K562 (cell line): ENCODE measurements at regions not wholly inside any gene's neighbourhood (a gene's known extent, or its start where the extent isn't known, plus 50 kb on each side); places are given as distances from the start of the nearest gene placed in this dataset.

Experiments
- ATAC-seq: fragments of 200-7000 bp; cut with Tn5 transposase; 3 replicates; pipeline ENCODE4 v1.9.1; 2020; ENCODE audit warnings: moderate library complexity
- BruUV-seq: library from RNA; stranded (reverse); fragments of 400-500 nt; replicated peaks from 2 replicates; lab custom pipeline; 2021; lab: Mats Ljungman, UMichigan
- CTCF ChIA-PET: fragments of 300-600 bp; formaldehyde crosslinking; extraction: SDS; loops from one replicate; lab custom pipeline; 2021; ENCODE audit warnings: low intra/inter-chr PET ratio; lab: Yijun Ruan, JAX
- POLR2A ChIA-PET: fragments of 300-600, 350-650 bp; sonication (Branson Sonifier 250); formaldehyde crosslinking; extraction: SDS; loops from one replicate; lab custom pipeline; 2021; ENCODE audit warnings: antibody characterized with exemption, inconsistent platforms; lab: Yijun Ruan, JAX
- DNase-seq, 4 experiments: peaks; one replicate each; pipeline versions ENCODE4 v3.0.0 to v3.0.0-alpha.2; 2011 to 2018; ENCODE audit warnings: low spot score in 3 of 4, mixed read lengths in 3 of 4; ENCODE audit errors: extremely low read depth in 1 of 4
- FAIRE-seq: peaks from 2 replicates; lab custom pipeline; 2011; peaks lifted over from hg19 to GRCh38; lab: Jason Lieb, UNC
- H2AFZ ChIP-seq: 2 replicates; pipeline ENCODE4 v1.6.0; 2011; ENCODE audit warnings: low read depth, low read length, control low read depth, inconsistent platforms
- H3K27ac ChIP-seq: fragments of 200-600 bp; 3 replicates; pipeline ENCODE4 v1.8.0; 2011; ENCODE audit warnings: low read depth, mild to moderate bottlenecking, control low read depth, inconsistent platforms, low read length, moderate library complexity, mixed read lengths; ENCODE audit errors: extremely low read depth
- H3K27me3 ChIP-seq, 2 experiments: fragments of 300-600 bp in 1 of 2; 2 replicates in 1 of 2; 3 replicates in 1 of 2; pipeline versions ENCODE4 v1.6.0 to v1.8.0; 2011; ENCODE audit warnings: inconsistent platforms in 2 of 2, low read length in 2 of 2, mild to moderate bottlenecking in 1 of 2, mixed read lengths in 1 of 2, moderate library complexity in 1 of 2; ENCODE audit not compliant: control insufficient read depth in 2 of 2, insufficient read depth in 2 of 2
- H3K36me3 ChIP-seq: fragments of 300-600 bp; 3 replicates; pipeline ENCODE4 v1.8.0; 2011; ENCODE audit warnings: mild to moderate bottlenecking, low read length, inconsistent platforms; ENCODE audit not compliant: control insufficient read depth, insufficient read depth
- H3K4me1 ChIP-seq, 2 experiments: fragments of 200-600 bp in 1 of 2; replicated peaks in 1 of 2; 2 replicates in 1 of 2; 3 replicates in 1 of 2; pipeline versions ENCODE4 v1.5.1 to v1.8.0; 2011; ENCODE audit warnings: inconsistent platforms in 2 of 2, low read length in 2 of 2, mild to moderate bottlenecking in 1 of 2, mixed read lengths in 1 of 2, moderate library complexity in 1 of 2; ENCODE audit not compliant: control insufficient read depth in 2 of 2, insufficient read depth in 2 of 2
- H3K4me2 ChIP-seq: 2 replicates; pipeline ENCODE4 v1.6.1; 2011; ENCODE audit warnings: low read length, control low read depth, inconsistent platforms, mixed read lengths; ENCODE audit not compliant: insufficient read depth
- H3K4me3 ChIP-seq: fragments of 200-600 bp; sonication (generic), shearing (Covaris generic); 2 replicates; pipeline ENCODE4 v1.5.1; 2016; ENCODE audit warnings: control low read depth, inconsistent platforms
- H3K79me2 ChIP-seq: fragments of 200-600 bp; 3 replicates; pipeline ENCODE4 v1.8.0; 2011; ENCODE audit warnings: low read length, inconsistent platforms; ENCODE audit not compliant: control insufficient read depth, insufficient read depth
- H3K9ac ChIP-seq, 2 experiments: 2 replicates each; pipeline versions ENCODE4 v1.6.0 to v1.6.1; 2011; ENCODE audit warnings: low read depth in 2 of 2, low read length in 2 of 2, control low read depth in 1 of 2, inconsistent platforms in 1 of 2, mild to moderate bottlenecking in 1 of 2, mixed read lengths in 1 of 2; ENCODE audit not compliant: insufficient read depth in 1 of 2
- H3K9me1 ChIP-seq: one replicate; pipeline ENCODE4 v1.6.0; 2011; ENCODE audit warnings: inconsistent platforms, mild to moderate bottlenecking, low read length, moderate library complexity; ENCODE audit not compliant: control insufficient read depth, insufficient read depth
- H3K9me3 ChIP-seq: replicated peaks from 2 replicates; pipeline ENCODE4 v1.5.1; 2011; ENCODE audit warnings: low read depth, low read length, inconsistent platforms; ENCODE audit not compliant: control insufficient read depth, insufficient read depth
- H4K20me1 ChIP-seq: replicated peaks from 2 replicates; pipeline ENCODE4 v1.6.1; 2011; ENCODE audit warnings: low read length, inconsistent platforms, mixed read lengths; ENCODE audit not compliant: control insufficient read depth, insufficient read depth
- WGBS: fragments of 100-300 bp; shearing (Covaris generic); methylation state at CpG from one replicate; pipeline ENCODE4 v1.1.6; 2016; ENCODE audit warnings: low coverage, mixed read lengths; ENCODE audit not compliant: insufficient coverage; ENCODE audit errors: missing lambda C conversion rate; 5-methylcytosine and 5-hydroxymethylcytosine counted together
- in situ Hi-C: fragments of 300-500 bp; cut with MboI; formaldehyde crosslinking; loops from 4 replicates; pipeline ENCODE4 v1.15.0; 2018; ENCODE audit warnings: inconsistent platforms, mixed read lengths
- intact Hi-C: fragments of 100-400 bp; cut with micrococcal nuclease; formaldehyde crosslinking; loops from 2 replicates; pipeline ENCODE4 v1.14.2; 2022
- TF ChIP-seq, protein P1 (sequence below): fragments of 200-800 bp; sonication (Bioruptor generic); IDR thresholded peaks from 2 replicates; pipeline ENCODE4 v1.6.1; 2016; ENCODE audit warnings: missing genetic modification characterization, missing compliant biosample characterization

DNA sequence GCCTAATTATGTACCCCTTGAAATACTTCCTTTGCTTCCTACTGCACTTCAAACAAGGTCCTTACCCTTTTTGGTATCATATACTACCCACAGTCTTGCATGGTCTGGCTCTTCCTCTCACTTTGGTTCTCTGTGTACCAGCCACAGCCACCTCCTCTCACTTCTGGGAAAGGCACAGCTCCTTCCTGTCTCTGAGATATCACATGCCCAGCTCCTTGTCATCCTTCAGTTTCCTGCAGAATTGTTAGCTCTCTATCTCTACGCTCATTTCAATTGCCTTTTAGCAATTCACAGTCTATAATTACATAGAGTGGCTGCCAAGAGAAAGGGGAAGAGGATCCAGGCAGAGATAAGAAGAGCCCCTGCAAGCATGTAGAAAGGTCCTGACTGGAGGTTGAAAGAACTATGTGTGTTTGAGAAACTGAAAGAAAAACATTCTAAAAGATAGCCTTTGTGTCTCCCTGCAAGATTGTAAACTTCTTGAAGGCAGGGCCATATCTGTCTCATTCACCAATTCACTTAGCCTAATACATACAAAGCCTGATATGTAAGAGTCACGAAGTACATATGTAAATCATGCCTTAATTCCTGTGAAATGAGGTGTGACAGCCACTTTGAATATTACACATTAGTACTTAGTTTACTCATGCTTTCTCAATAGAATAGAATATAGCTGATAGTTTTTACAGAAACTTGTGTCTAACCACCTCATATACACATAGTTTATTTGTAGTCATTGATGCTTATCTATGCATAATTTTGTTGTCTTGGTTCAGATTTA lies 933.1 kb downstream of the DIAPH3 start:
- no peaks in the 10 kb centered on the region for H3K36me3 ChIP-seq
- TF ChIP-seq, protein P1, sequence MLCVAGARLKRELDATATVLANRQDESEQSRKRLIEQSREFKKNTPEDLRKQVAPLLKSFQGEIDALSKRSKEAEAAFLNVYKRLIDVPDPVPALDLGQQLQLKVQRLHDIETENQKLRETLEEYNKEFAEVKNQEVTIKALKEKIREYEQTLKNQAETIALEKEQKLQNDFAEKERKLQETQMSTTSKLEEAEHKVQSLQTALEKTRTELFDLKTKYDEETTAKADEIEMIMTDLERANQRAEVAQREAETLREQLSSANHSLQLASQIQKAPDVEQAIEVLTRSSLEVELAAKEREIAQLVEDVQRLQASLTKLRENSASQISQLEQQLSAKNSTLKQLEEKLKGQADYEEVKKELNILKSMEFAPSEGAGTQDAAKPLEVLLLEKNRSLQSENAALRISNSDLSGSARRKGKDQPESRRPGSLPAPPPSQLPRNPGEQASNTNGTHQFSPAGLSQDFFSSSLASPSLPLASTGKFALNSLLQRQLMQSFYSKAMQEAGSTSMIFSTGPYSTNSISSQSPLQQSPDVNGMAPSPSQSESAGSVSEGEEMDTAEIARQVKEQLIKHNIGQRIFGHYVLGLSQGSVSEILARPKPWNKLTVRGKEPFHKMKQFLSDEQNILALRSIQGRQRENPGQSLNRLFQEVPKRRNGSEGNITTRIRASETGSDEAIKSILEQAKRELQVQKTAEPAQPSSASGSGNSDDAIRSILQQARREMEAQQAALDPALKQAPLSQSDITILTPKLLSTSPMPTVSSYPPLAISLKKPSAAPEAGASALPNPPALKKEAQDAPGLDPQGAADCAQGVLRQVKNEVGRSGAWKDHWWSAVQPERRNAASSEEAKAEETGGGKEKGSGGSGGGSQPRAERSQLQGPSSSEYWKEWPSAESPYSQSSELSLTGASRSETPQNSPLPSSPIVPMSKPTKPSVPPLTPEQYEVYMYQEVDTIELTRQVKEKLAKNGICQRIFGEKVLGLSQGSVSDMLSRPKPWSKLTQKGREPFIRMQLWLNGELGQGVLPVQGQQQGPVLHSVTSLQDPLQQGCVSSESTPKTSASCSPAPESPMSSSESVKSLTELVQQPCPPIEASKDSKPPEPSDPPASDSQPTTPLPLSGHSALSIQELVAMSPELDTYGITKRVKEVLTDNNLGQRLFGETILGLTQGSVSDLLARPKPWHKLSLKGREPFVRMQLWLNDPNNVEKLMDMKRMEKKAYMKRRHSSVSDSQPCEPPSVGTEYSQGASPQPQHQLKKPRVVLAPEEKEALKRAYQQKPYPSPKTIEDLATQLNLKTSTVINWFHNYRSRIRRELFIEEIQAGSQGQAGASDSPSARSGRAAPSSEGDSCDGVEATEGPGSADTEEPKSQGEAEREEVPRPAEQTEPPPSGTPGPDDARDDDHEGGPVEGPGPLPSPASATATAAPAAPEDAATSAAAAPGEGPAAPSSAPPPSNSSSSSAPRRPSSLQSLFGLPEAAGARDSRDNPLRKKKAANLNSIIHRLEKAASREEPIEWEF, result no peak
- no peaks in the 10 kb centered on the region for H3K9me1 ChIP-seq
- no peaks in the 10 kb centered on the region for H3K79me2 ChIP-seq
- in situ Hi-C loops, result no loop called here
- H3K9ac ChIP-seq, result no peak overlapping the region
- H3K4me1 ChIP-seq, result no peaks in the 10 kb centered on the region
- 0% methylated on average over 2 of the region's 2 CpGs for WGBS
- H3K27ac ChIP-seq, result no peak overlapping the region
- no peak overlapping the region for H2AFZ ChIP-seq
- DNase-seq (no peak), ATAC-seq (no peak), FAIRE-seq (no peak)
- ChIA-PET CTCF (no interaction called here), POLR2A (no interaction called here)
- H3K4me3 ChIP-seq, result no peak overlapping the region
- no peak overlapping the region for H3K4me2 ChIP-seq
- no TSS peak for BruUV-seq
- H4K20me1 ChIP-seq, result no peaks in the 10 kb centered on the region
- intact Hi-C loops, result no loop called here
- H3K27me3 ChIP-seq, result no peaks in the 10 kb centered on the region
- H3K9me3 ChIP-seq, result no peaks in the 10 kb centered on the region
